Vagina (tissue), 2 donors: ENCODE measurements at regions not wholly inside any gene's neighbourhood (a gene's known extent, or its start where the extent isn't known, plus 50 kb on each side); places are given as distances from the start of the nearest gene placed in this dataset.

Experiments
- DNase-seq, 2 donors: peaks; one replicate each; pipeline ENCODE4 v3.0.0-alpha.2; 2017; ENCODE audit errors: extremely low spot score in 2 of 2
- H3K27ac ChIP-seq: fragments of 200-600 bp; sonication (generic); one replicate; pipeline ENCODE4 v1.5.1; 2019
- H3K27me3 ChIP-seq: fragments of 200-600 bp; sonication (generic); one replicate; pipeline ENCODE4 v1.5.1; 2019
- H3K36me3 ChIP-seq, 2 donors: fragments of 200-600 bp; sonication (generic); one replicate each; pipeline ENCODE4 v1.5.1; 2017 to 2019
- H3K4me1 ChIP-seq: fragments of 200-600 bp; sonication (generic); one replicate; pipeline ENCODE4 v1.5.1; 2019
- H3K4me3 ChIP-seq, 2 donors: fragments of 200-600 bp; sonication (generic); 1 replicate in 1 of 2; 2 replicates in 1 of 2; pipeline ENCODE4 v1.5.1; 2016 to 2019
- H3K9me3 ChIP-seq: fragments of 200-600 bp; sonication (generic); one replicate; pipeline ENCODE4 v1.5.1; 2019
- CTCF ChIP-seq, 3 experiments: fragments of 450-650 bp in 2 of 3; fragments of 200-600 bp in 1 of 3; sonication (generic) in 1 of 3; IDR thresholded peaks; one replicate each; pipeline ENCODE4 v1.5.1; 2017 to 2019; ENCODE audit warnings: antibody characterized with exemption in 3 of 3, mild to moderate bottlenecking in 2 of 3, moderate library complexity in 2 of 3
- POLR2A ChIP-seq, 2 donors: fragments of 450-650 bp; IDR thresholded peaks; one replicate each; pipeline ENCODE4 v1.6.1; 2017; ENCODE audit warnings: antibody characterized with exemption in 2 of 2, mild to moderate bottlenecking in 2 of 2, moderate library complexity in 2 of 2
- POLR2AphosphoS5 ChIP-seq, 2 donors: sonication (generic); formaldehyde crosslinking; IDR thresholded peaks; one replicate each; pipeline ENCODE4 v1.9.0; 2017; ENCODE audit warnings: antibody characterized with exemption in 2 of 2, mild to moderate bottlenecking in 2 of 2, low read depth in 1 of 2; ENCODE audit not compliant: insufficient read depth in 1 of 2
- intact Hi-C: fragments of 100-400 bp; cut with DNase I; formaldehyde crosslinking; loops from one replicate; pipeline ENCODE4 v1.15.1; 2023

GRCh38 chr19:31014668-31015067 is 334.6 kb downstream of the TSHZ3 start:
- Histone ChIP-seq H3K27me3 (no peaks in the 10 kb centered on the region), H3K9me3 (no peaks in the 10 kb centered on the region), H3K36me3 (no peaks in the 10 kb centered on the region), H3K27ac (no peak overlapping the region), H3K4me1 (no peaks in the 10 kb centered on the region), H3K4me3 (no peak overlapping the region)
- DNase-seq, result no peak
- TF ChIP-seq POLR2A (IDR thresholded peaks at IDR 0.05) (no peak), POLR2AphosphoS5 (IDR thresholded peaks at IDR 0.05; ENCODE audit: insufficient read depth in 1 of 2, low read depth in 1 of 2) (no peak), CTCF (IDR thresholded peaks at IDR 0.05) (no peak)
- intact Hi-C loops, result no loop called here

GRCh38 chr19:31013384-31014020 is 335.7 kb downstream of the TSHZ3 start:
- no peaks in the 10 kb centered on the region for H3K36me3 ChIP-seq
- no peak overlapping the region for H3K4me3 ChIP-seq
- intact Hi-C loops, result no loop called here
- no peaks in the 10 kb centered on the region for H3K27me3 ChIP-seq
- no peaks in the 10 kb centered on the region for H3K9me3 ChIP-seq
- DNase-seq, result no peak
- no peak overlapping the region for H3K27ac ChIP-seq
- H3K4me1 ChIP-seq, result no peaks in the 10 kb centered on the region
- TF ChIP-seq POLR2AphosphoS5 (IDR thresholded peaks at IDR 0.05; ENCODE audit: insufficient read depth in 1 of 2, low read depth in 1 of 2) (no peak), CTCF (IDR thresholded peaks at IDR 0.05) (no peak), POLR2A (IDR thresholded peaks at IDR 0.05) (no peak)

DNA sequence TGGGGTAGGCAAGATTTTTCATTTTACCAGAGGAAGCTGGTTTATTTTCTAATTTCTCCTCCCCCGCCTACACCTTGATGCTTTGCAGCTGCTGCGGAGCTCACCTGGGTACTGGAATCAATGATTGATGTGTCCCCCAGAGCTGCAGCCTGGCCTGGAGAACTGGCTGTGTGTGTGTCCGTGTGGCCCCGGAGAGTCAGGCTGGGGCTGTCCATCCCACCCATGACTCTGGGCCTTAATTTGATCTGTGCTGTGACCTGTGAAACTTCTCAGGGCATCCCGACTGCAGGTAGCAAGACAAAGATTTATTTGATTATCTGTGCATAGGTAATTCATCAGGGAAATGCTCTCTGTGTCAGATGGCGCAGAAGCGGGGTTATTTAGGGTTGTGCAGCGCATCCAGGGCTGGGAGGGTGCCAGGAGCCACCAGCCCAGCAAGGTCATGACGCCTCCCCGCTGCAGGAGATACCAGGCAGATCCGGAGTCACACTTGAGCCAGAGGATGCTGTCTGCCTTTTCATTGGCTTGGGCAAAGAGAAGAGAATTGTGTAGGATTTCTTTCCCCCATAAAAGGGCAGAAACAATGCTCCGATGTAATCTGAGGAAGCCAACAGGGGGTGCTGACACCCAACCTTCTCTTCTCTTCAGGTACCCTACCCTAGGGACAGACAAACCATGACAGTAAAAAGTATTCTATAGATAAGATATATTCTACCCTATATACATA is 346.6 kb downstream of the TSHZ3 start:
- no peaks in the 10 kb centered on the region for H3K27me3 ChIP-seq
- H3K4me3 ChIP-seq, result no peak overlapping the region
- H3K9me3 ChIP-seq, result no peaks in the 10 kb centered on the region
- no peaks in the 10 kb centered on the region for H3K4me1 ChIP-seq
- no peaks in the 10 kb centered on the region for H3K36me3 ChIP-seq
- no peak for TF ChIP-seq CTCF (IDR thresholded peaks at IDR 0.05)
- no peak for TF ChIP-seq POLR2A (IDR thresholded peaks at IDR 0.05)
- TF ChIP-seq POLR2AphosphoS5 (IDR thresholded peaks at IDR 0.05; ENCODE audit: insufficient read depth in 1 of 2, low read depth in 1 of 2), result no peak
- DNase-seq, result no peak
- intact Hi-C loops, result no loop called here
- H3K27ac ChIP-seq, result no peak overlapping the region

GRCh38 chr19:31001991-31002390 is 347.2 kb downstream of the TSHZ3 start:
- H3K4me1 ChIP-seq, result no peaks in the 10 kb centered on the region

More at GRCh38 chr19:31001991-31002390, 347.2 kb downstream of the TSHZ3 start:
- Histone ChIP-seq H3K36me3 (no peaks in the 10 kb centered on the region), H3K4me3 (no peak overlapping the region), H3K27ac (no peak overlapping the region), H3K9me3 (no peaks in the 10 kb centered on the region), H3K27me3 (no peaks in the 10 kb centered on the region)
- intact Hi-C loops, result no loop called here
- DNase-seq, result no peak
- TF ChIP-seq CTCF (IDR thresholded peaks at IDR 0.05), result no peak
